GM12891 (cell line): ENCODE measurements at regions not wholly inside any gene's neighbourhood (a gene's known extent, or its start where the extent isn't known, plus 50 kb on each side); places are given as distances from the start of the nearest gene placed in this dataset.

Source experiments
- POLR2A ChIP-seq: IDR thresholded peaks from 2 replicates; pipeline ENCODE4 v1.6.1; 2011; ENCODE audit warnings: low read depth, low read length, control low read depth
- POLR2AphosphoS5 ChIP-seq: IDR thresholded peaks from 2 replicates; pipeline ENCODE4 v1.6.1; 2011; ENCODE audit warnings: low read depth, low read length, control low read depth
- POU2F2 ChIP-seq: IDR thresholded peaks from 2 replicates; pipeline ENCODE4 v1.6.1; 2011; ENCODE audit warnings: low read depth, mild to moderate bottlenecking, control low read depth, low read length, moderate library complexity
- SPI1 ChIP-seq: IDR thresholded peaks from 2 replicates; pipeline ENCODE4 v1.6.1; 2011; ENCODE audit warnings: low read depth, low read length, control low read depth
- TAF1 ChIP-seq: IDR thresholded peaks from 2 replicates; pipeline ENCODE4 v1.6.1; 2011; ENCODE audit warnings: low read depth, low read length, control low read depth

- TF ChIP-seq TAF1 (no peak), POLR2A (no peak), POLR2AphosphoS5 (no peak), POU2F2 (no peak), SPI1 (no peak)
Observed at GRCh38 chr18:44466997-44467396, 213.7 kb upstream of the SETBP1 start.
